GM21381 (cell line): ENCODE measurements at regions not wholly inside any gene's neighbourhood (a gene's known extent, or its start where the extent isn't known, plus 50 kb on each side); places are given as distances from the start of the nearest gene placed in this dataset.
"Not testable (repeated sequence)": the region's sequence is repeated elsewhere in the genome, so short reads cannot be mapped to it uniquely, and the experiment has no call there.

Source experiments
- ATAC-seq: cut with Tn5 transposase; IDR thresholded peaks from one replicate; pipeline ENCODE4 v1.9.1; 2021; ENCODE audit warnings: mild to moderate bottlenecking, moderate library complexity; ENCODE audit not compliant: unreplicated experiment

DNA sequence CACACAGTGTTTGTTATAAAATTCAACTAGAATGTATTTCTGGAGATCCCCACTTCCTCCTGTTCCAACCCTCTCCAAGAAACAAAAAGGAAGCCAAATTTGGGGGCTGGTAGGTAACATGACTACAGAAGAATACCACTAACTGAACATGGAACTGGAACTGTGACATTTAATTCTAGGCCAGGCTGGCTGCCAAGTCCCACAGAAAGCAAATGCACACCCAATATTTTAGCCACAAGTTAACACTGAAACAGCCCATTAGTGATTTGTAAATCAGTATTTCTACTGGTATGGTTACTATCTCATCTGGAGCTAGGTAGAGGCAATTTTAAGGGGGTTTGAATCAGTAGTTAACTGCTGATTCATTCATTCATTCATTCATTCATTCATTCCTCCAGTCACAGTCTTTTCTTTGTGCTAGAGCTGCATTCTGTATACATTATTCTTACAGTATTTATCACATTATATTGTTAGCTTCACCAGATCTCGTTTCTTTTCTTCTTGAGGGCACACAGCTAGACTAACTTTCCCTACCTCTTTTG is 131.7 kb upstream of the GDNF start:
- ATAC-seq: no peak

DNA sequence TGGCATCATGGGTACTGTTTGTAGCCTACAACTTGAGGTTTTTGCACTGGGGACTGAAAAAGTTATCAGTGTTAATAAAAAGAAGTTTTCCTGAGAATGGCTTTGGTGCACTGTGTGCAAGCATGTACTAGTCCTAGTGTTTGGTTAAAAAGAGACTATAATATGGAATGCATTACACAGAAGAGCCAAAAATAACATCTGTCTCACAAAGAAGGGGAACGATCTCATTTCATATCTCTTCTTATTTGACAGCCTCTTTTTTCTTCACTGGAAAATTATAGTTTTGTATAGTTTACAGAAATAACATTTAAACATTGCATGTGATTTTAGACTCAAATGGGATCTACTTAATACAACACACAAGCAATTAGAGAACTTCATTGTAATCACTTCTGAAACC is 127.0 kb upstream of the GDNF start:
- no peak for ATAC-seq

DNA sequence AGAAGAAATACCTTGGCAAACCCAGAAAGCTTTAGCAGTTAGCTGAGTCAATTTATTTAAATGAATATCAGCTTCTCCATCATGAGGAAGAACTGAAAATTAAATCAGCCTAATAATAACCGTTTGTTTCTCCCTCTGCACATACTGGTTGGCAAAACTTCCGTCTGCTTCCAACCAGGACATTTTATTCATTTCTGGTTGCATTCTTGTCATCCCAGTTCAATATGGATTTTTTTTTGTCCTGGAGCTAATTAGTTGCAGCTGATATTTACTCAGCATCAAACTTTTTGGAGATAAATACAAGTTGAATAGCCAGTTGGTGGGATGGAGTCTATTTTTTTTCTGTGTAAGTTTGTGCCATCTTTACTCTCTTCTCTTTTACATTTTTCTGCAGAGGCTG is 126.5 kb upstream of the GDNF start:
- ATAC-seq: no peak

DNA sequence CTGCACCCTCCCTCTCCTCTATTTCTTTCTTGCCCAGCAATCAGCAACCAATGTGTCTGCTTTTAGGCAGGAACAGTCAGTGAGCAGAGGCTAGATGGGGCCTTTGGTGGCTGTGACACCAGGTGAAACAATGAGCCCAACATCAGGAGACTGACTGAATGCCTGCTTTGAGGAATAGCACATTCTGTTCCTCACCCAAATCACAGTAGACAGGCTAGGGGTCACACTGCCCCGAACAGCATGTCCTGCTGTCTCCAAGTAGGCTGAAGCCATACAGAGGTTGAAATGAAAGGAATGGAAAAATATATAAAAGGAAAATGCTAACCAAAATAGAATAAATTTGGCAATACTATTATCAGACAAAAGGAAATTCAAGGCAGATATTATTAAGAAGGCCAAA is 122.5 kb upstream of the GDNF start:
- ATAC-seq: no peak

DNA sequence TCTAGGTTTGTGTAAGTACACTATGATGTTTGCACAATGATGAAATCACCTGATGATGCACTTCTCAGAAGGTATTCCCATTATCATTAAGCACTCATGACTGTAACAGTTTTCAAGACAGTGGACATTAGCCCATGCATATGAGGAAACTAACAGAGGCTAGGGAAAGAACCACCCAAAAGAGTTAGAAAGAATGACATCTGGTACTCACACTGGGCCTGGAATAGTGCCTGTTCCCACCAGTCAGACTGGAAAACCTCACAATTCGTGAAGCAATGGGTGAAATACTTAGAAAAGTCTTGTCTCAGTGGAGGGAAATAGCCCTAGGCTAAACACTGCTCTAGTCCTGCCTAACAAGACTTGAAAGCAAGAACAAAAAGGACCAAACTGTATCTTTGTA is 117.4 kb upstream of the GDNF start:
- no peak for ATAC-seq

DNA sequence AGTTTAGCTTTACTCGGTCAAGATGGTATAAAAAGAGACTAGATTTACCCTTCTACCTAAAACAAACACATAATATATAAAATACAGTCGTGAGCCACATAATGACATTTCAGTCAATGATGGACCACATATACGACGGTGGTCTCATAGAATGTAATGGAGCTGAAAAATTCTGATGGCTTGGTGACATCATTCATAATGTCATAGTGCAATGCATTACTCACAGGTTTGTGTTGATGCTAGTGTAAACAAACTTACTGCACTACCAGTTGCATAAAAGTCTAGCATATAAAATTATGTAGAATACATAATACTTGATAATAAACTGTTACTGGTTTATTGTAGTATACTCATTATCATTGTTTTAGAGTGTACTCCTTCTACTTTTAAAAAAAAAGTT is 115.9 kb upstream of the GDNF start:
- no peak for ATAC-seq

DNA sequence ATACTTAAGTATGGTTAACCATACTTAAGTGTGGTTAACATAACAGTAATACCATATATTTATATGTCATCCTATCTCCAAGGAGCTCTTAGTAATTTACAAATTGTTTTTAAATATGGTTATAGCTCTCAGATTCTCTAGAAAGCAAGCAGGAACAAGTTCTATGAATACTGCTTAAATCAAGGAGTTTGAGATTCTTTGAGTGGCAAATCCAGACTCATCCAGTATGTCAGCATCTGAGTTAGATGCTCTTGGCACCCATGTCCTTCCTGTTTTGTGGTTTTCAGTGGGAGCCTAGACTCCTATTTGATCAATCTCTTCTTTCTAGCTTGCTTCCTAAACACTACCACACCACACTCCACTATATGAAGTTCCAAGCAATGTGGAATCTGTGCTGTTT is 114.7 kb upstream of the GDNF start:
- ATAC-seq: no peak

DNA sequence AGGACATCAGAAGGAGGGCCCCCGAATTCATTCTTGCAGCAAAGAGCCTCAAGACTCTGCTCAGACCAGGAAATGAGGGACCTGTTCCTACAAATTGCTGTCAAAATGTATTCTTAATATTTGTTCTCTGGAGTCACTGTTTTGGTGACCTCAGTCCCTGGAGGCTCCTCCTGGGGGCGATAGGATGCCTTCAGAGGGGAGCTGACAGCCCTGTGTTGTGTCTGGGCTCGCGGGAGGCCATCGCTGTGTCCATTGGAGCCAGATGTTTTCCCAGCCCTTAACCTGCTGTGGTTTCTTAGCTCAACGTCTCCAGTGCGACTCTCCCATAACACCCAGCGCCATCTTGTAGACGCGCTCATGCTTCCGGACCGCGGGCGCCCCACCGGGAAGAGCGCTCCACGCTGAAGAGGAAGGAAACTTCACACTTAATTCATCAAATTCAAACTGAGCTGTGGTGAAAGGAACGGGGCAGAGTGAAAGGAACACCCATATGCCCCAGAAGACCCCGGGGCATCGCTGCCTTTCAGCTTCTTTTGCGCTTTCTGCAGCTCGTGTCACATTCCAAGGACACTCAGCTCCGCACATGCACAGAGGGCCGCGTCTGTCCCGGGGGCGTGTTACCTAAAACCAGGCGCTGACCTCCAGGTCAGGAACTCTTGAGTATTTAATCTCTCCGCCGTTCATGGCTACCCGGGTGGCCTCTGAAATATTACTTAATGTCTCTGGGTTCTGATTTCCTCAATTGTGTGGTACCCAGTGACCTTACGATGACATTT is 112.3 kb upstream of the GDNF start:
- ATAC-seq: no peak

DNA sequence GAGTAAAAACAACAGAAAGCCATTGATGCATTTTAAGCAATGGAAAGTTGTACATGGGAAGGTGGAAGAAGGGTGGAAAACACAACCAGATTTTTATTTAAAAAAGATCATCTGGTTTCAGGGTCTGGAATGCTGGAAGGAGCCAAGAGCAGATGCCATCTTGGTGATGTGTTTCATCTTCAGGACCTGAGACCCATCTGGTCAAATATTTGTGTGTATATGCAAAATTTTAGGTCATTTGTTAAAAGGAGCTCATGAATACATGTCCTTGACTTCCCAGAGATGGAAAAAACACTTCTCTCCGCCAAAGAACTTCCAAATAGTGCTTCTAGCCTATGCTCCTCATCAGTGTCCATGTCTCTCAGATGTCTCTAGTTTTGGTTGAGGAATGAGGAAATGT is 110.6 kb upstream of the GDNF start:
- ATAC-seq: no peak

DNA sequence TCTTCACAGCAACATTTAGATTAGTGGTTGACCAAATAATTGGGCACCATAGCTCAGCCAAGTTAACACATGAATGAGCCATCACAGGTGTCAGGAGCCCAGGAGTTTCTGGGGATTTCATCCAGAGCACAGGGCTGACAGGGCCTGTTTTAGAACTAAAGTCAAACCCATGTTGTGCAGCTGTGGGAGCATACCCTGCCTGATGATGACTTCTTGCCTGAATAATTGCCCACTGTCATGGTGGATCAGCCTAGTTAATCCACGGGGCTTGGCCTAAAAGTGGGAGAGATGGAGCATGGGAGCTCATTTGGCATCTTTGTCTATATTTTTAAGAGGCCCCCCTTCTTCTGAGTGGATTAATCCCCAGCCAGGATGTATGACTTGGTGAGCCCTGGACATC is 105.6 kb upstream of the GDNF start:
- ATAC-seq: no peak

DNA sequence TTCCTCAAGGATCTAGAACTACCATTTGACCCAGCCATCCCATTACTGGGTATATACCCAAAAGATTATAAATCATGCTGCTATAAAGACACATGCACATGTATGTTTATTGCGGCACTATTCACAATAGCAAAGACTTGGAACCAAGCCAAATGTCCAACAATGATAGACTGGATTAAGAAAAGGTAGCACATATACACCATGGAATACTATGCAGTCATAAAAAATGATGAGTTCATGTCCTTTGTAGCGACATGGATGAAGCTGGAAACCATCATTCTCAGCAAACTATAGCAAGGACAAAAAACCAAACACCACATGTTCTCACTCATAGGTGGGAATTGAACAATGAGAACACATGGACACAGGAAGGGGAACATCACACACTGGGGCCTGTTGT is 103.3 kb upstream of the GDNF start:
- not testable (repeated sequence) for ATAC-seq

DNA sequence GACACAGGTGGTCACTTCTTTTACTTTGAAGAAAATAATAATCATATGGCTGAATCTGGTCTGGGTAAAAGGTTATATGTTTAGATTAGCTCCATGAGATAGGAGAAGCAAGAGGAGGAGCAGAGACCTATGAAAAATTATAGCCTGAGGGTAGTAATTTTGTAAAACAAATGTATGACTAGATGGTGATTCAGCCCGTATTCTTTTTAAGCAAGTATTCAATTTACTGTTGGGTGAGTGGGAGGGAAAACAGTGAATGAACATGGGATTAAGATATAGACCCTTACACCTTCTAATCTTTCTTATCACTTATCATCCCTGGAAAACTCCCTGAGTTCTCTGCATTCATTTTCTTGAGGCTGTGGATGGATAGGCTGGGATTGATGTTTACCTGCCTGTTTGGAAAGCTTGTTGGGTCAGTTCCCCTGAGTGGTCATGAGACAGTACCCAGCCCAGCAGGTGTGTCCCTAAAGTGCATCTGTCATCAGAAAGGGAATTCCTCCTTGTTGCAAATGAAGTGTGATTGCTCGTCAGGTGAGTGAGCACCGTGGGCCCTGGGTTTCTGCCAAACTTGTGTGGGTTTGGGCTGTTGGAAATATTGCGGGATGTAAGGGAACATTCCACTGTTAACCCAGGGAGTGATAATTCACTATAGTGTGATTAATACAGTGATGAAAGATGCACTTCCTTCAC is 101.2 kb upstream of the GDNF start:
- no peak for ATAC-seq

DNA sequence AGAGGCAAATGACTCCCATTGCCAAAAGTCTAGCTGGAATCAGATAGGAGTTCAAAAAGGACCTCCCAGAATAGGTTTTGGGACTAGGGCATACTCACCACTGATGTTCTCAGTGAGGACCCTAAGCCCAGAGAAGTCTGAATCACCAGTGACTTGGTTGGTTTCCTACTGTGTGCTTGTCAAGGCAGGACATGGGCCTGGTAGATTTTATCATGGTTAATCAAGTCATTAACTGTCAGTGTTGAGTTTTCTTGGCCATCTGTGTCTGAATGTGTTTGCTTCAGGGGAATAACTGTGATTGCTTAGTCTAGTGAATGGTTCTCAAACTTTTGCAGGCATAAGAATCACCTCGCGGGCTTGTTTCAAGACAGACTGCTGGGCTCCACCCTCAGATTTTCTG is 99.0 kb upstream of the GDNF start:
- ATAC-seq: no peak

DNA sequence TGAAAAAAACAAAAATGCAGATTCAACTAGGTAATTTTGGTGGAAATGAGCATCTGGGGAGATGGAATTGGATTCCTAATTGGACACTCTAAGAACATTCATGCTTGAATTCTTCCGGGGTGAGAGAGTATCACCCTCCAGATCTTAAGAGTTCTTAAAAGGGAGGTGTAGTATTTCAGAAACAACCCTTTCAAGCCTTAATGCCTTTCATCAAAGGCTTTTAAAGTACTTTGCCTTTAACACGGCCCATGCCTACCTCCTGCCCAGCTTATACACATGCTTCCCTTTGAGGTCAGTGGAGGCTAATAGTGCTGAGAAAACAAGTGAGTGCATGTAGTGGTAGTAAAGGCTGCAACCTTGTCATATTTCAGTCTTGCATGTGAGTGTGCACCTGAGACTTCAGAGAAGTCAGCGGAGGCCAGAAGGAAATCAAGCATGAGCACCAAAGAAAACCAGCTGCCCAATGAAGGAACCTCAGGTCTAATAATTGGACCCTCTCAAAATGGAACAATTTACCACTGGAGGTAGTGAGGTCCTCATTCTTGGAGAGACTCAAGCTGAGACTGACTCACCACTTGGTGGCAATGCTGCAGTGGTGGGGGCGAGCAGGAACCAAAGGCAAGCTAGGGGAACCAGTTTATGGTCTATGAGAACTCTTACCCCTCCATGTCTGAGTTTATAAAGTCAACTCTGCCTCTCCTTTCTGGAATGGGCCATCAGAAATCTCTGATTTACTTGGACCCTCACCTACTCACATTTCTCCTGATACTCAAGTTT is 98.4 kb upstream of the GDNF start:
- no peak for ATAC-seq

DNA sequence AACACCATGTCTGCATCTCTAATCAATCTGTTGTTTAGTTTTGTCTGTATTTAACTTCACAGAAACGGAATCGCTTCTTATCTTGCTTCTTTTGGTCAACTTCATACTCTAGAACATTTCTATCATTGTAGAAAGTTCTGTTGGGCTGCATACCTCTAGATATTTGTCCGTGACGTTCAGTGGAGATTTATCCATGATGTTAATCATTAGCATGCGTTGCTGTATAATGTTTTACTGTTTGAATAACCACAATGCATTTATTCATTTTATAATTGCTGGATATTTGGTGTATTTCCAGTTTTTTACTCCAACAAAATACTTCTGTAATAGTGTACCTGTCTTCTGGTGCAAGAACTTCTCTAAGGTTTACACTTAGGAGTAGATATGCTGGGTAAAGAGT is 96.2 kb upstream of the GDNF start:
- ATAC-seq: no peak

DNA sequence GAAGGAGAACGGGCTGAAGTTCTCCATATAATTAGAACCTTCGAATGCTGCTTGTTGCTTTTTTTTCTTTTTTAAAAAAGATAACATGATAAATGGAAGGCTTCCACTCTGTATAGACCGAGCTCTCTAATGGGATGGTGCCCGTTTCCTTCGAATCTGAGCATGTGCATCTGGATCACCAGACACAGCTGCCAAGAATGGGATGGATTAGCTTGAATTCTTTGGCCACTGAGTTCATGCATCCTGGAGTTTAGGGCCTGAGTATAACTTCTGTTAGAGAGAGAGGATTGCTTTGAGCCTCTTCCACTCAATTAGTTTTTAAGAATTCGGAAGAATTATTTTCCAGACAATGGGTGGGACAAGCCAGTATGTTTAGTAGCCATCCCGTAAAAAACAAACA is 93.7 kb upstream of the GDNF start:
- ATAC-seq: no peak

DNA sequence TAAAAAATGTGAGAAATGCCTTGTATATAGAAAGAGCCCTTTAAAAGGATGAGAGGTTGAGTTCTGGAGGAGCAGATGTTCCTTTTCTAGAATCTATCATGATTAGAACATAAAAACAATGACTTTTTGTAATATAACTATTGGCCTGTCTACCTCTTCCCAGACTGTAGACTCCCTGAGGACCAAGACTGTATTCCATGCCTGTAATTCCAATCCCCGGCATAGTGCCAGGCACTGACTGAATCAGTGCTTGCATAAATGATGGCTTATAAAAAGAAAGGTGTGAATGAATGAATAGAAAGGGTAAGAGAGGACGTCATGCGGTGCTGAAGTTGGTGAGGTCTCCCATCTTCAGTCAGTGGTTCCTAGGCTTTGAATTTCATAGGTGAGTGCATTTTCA is 92.6 kb upstream of the GDNF start:
- ATAC-seq: no peak

DNA sequence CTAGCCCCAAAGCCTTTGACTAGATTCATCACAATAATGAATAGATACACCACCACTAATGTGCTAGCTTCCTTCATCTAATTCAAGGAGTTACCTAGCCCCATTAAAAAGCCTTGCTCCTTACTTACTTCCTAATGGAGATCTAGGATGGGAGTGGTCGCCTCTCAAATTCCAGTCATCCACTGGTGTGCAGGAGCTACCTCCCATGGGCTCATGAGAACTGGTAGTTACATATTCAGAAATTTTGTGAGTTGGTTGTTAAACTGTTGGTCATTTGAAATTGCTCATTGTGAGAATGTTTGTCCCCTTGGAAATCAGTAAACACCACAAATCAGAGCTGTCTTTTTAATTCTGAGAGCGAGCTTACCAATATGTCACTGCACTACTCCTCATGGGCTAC is 91.7 kb upstream of the GDNF start:
- no peak for ATAC-seq

DNA sequence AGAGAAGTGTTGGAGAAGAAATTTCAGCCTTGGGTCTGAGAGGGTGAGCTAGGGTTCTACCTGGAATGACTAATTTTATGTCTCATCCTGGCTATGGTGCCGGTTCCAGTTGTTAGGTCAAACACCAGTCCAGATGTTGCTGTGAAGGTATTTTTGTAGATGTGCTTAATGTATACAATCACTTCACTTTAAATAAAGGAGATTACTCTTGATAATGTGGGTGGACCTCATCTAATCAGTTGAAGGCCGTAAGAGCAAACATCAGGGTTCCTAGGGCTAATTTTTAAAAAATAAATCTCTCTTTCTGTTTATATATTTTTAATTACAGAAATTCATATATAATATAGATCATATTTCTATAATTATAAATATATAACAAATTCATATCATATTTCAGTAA is 90.5 kb upstream of the GDNF start:
- ATAC-seq: no peak

DNA sequence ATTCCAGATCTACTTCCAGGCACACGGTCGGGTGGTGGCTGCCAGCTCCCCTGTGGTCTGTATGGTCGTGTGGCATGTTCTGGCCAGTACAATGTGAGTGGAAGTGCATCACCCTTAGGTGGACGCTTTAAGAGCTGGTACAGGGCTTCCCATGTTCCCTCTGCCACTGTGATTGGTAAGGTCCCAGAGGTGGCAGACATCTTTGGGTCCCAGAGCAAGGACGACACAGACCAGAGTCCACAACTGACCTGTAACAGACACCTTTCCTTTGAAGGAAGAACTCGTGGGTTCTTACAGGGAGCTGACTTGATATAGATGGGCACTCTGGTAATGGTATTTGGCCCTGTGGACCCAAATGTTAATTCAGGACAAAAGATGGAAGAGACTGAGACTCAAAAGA is 90.0 kb upstream of the GDNF start:
- no peak for ATAC-seq

DNA sequence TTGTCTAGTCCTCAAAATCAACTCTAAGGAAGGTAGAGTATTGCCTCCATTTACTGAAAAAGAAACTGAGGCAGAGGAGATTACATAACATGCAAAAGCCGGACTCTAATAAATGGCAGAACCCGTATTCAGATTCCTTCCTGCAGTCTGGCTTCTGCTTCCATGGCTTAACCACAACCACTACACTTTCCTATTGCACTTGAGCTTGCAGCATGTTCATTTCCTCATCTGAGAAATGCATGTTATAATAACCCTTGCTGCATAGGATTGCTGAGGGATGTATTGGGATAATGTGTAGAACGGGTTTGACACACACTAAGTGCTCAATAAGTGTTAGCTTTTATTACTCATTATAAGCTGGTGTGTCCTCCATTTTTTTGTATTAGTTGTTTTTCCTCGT is 87.9 kb upstream of the GDNF start:
- not testable (repeated sequence) for ATAC-seq

DNA sequence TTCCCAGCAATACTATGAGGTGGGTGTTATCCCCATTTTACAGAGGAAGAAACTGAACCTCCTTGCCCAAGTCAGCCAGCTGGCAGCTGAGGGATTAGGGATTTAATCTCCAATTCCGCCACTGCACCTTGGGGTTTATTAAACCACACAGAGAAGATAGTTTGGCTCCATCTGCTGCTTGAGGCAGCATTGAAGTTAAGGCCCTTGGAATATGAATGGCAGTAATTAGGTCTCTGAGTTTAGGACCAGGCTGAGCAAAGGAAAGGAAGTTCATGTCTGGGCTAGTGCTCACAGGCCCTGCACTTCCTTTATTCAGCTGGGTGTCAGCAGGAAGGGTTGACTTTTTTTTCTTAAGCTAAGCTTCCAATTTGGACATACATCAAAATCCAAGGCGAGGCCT is 86.9 kb upstream of the GDNF start:
- no peak for ATAC-seq
